Neural cell (in vitro differentiated cells): ENCODE measurements at regions not wholly inside any gene's neighbourhood (a gene's known extent, or its start where the extent isn't known, plus 50 kb on each side); places are given as distances from the start of the nearest gene placed in this dataset.

Experiments used
- CTCF ChIP-seq: fragments of 450-650 bp; IDR thresholded peaks from 2 replicates; pipeline ENCODE4 v1.5.1; 2014; ENCODE audit warnings: antibody characterized with exemption, mild to moderate bottlenecking, moderate library complexity; ENCODE audit not compliant: poor library complexity, severe bottlenecking
- EZH2 ChIP-seq: fragments of 200-600, 300-800 bp; shearing (Covaris generic), sonication (generic); IDR thresholded peaks from 2 replicates; pipeline ENCODE4 v1.6.1; 2014; ENCODE audit warnings: antibody characterized with exemption, low read length, borderline replicate concordance, mild to moderate bottlenecking; ENCODE audit not compliant: insufficient read depth, poor library complexity, severe bottlenecking
- MXI1 ChIP-seq: fragments of 450-650 bp; conservative IDR thresholded peaks from 2 replicates; pipeline ENCODE4 v1.6.1; 2014; ENCODE audit warnings: antibody characterized with exemption, mild to moderate bottlenecking; ENCODE audit not compliant: poor library complexity, severe bottlenecking
- POLR2AphosphoS5 ChIP-seq: IDR thresholded peaks from 2 replicates; pipeline ENCODE4 v1.6.1; 2012

GRCh38 chr9:13857521-13857920 is 456.4 kb downstream of the NFIB start:
- TF ChIP-seq MXI1 (no peak), CTCF (no peak), EZH2 (no peak), POLR2AphosphoS5 (no peak)
